ENCODE measurements at regions not wholly inside any gene's neighbourhood (a gene's known extent, or its start where the extent isn't known, plus 50 kb on each side); places are given as distances from the start of the nearest gene placed in this dataset.

DNA sequence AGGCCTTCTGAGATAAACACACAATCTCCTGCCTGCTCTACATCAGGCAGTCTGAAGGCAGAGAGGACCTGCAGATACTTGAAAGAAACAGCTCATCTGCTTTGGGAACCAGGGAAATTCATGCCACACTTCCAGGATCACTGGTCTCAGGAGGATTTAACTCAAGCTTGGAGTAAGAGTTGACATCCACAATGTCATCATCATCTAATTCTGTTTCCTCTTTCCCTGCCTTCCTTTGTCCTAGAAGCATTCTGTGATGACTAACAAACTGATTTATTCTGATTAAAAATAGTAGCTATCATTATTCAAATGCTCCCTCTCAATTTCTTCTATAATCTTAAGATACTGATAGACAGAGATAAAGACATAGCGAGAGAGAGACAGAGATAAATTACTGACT is 766.8 kb downstream of the BCL11A start:
- TF ChIP-seq CTCF (IDR thresholded peaks at IDR 0.05) (no peak), POLR2A (IDR thresholded peaks at IDR 0.05) (no peak), EP300 (IDR thresholded peaks at IDR 0.05) (no peak)
- Histone ChIP-seq H3K36me3 (no peaks in the 10 kb centered on the region), H3K27ac (no peak overlapping the region), H3K27me3 (no peaks in the 10 kb centered on the region), H3K4me3 (no peak overlapping the region), H3K9me3 (no peaks in the 10 kb centered on the region), H3K4me1 (ENCODE audit: insufficient read depth) (no peaks in the 10 kb centered on the region)
- 57 to 73% (median 70%) methylated on average over 1 of the region's 1 CpG for WGBS, 3 donors
- DNase-seq = no peak
- intact Hi-C loops (cut with DNase I) = no loop called here

GRCh38 chr2:59779571-59779970 is 773.9 kb downstream of the BCL11A start:
- Histone ChIP-seq H3K9me3 (no peaks in the 10 kb centered on the region), H3K27me3 (no peaks in the 10 kb centered on the region), H3K27ac (no peak overlapping the region), H3K4me1 (ENCODE audit: insufficient read depth) (no peaks in the 10 kb centered on the region), H3K36me3 (no peaks in the 10 kb centered on the region), H3K4me3 (no peak overlapping the region)
- intact Hi-C loops (cut with DNase I) = no loop called here
- TF ChIP-seq EP300 (IDR thresholded peaks at IDR 0.05) = no peak
- no peak for TF ChIP-seq CTCF (IDR thresholded peaks at IDR 0.05)
- TF ChIP-seq POLR2A (IDR thresholded peaks at IDR 0.05) = no peak
- DNase-seq = no peak

DNA sequence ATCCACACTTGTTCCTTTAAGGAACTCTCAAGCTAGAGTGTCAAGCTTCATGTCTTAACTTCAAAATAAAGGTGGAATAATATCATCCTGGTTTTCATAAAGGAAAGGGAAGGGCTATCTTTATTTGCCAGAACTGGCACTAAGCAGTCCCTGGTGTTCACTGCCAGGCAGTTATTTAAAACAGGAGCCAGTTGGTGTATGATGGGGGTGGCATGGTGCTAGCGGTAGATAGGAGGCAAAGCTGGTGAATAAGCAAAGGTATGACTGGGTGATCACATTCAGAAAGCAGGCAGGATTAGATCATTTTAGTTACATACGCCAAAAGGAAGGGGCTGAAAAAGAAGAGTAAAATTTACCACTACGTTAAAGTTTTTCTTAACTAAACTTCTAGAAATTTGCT is 776.3 kb downstream of the BCL11A start:
- DNase-seq = no peak
- no peaks in the 10 kb centered on the region for H3K36me3 ChIP-seq
- no peaks in the 10 kb centered on the region for H3K27me3 ChIP-seq
- 90 to 99% (median 95%) methylated on average over 3 of the region's 3 CpGs for WGBS, 3 donors
- no peaks in the 10 kb centered on the region for H3K9me3 ChIP-seq
- no peaks in the 10 kb centered on the region for H3K4me1 ChIP-seq (ENCODE audit: insufficient read depth)
- TF ChIP-seq POLR2A (IDR thresholded peaks at IDR 0.05) = no peak
- TF ChIP-seq CTCF (IDR thresholded peaks at IDR 0.05) = no peak
- TF ChIP-seq EP300 (IDR thresholded peaks at IDR 0.05) = no peak
- H3K4me3 ChIP-seq = no peak overlapping the region
- intact Hi-C loops (cut with DNase I) = no loop called here
- no peak overlapping the region for H3K27ac ChIP-seq

GRCh38 chr2:59776726-59777008 is 776.8 kb downstream of the BCL11A start:
- intact Hi-C loops (cut with DNase I) = no loop called here
- Histone ChIP-seq H3K4me1 (ENCODE audit: insufficient read depth) (no peaks in the 10 kb centered on the region), H3K27ac (no peak overlapping the region), H3K36me3 (no peaks in the 10 kb centered on the region), H3K4me3 (no peak overlapping the region), H3K27me3 (no peaks in the 10 kb centered on the region), H3K9me3 (no peaks in the 10 kb centered on the region)
- DNase-seq = no peak
- TF ChIP-seq EP300 (IDR thresholded peaks at IDR 0.05) (no peak), CTCF (IDR thresholded peaks at IDR 0.05) (no peak), POLR2A (IDR thresholded peaks at IDR 0.05) (no peak)
- WGBS, 3 donors = 91 to 100% (median 95%) methylated on average over 1 of the region's 1 CpG

- Histone ChIP-seq H3K9me3 (no peaks in the 10 kb centered on the region), H3K4me1 (ENCODE audit: insufficient read depth) (no peaks in the 10 kb centered on the region), H3K36me3 (no peaks in the 10 kb centered on the region), H3K27me3 (no peaks in the 10 kb centered on the region), H3K27ac (no peak overlapping the region), H3K4me3 (no peak overlapping the region)
- intact Hi-C loops (cut with DNase I) = no loop called here
- TF ChIP-seq POLR2A (IDR thresholded peaks at IDR 0.05) (no peak), EP300 (IDR thresholded peaks at IDR 0.05) (no peak), CTCF (IDR thresholded peaks at IDR 0.05) (no peak)
- DNase-seq = no peak
- WGBS, 3 donors = 63 to 78% (median 66%) methylated on average over 2 of the region's 2 CpGs
Observed at GRCh38 chr2:59774821-59775433, 778.5 kb downstream of the BCL11A start.
